GM12878 (cell line): ENCODE measurements at regions not wholly inside any gene's neighbourhood (a gene's known extent, or its start where the extent isn't known, plus 50 kb on each side); places are given as distances from the start of the nearest gene placed in this dataset.

Experiments used
- EZH2 ChIP-seq: IDR thresholded peaks from 2 replicates; pipeline ENCODE4 v1.6.1; 2012; ENCODE audit warnings: low read depth, mild to moderate bottlenecking, control low read depth, inconsistent platforms, low read length, borderline replicate concordance; ENCODE audit not compliant: control insufficient read depth
- JUNB ChIP-seq: IDR thresholded peaks from 2 replicates; pipeline ENCODE4 v1.6.1; 2016; ENCODE audit warnings: antibody characterized with exemption, mild to moderate bottlenecking
- MLLT1 ChIP-seq: fragments of 450-650 bp; IDR thresholded peaks from 2 replicates; pipeline ENCODE4 v1.6.1; 2016; ENCODE audit warnings: mild to moderate bottlenecking
- NR2F1 ChIP-seq: fragments of 450-650 bp; conservative IDR thresholded peaks from 2 replicates; pipeline ENCODE4 v1.6.1; 2017; ENCODE audit warnings: mild to moderate bottlenecking
- POLR2A ChIP-seq: IDR thresholded peaks from 2 replicates; pipeline ENCODE4 v1.6.1; 2011; ENCODE audit warnings: low read depth, mild to moderate bottlenecking, low read length
- SRF ChIP-seq, 2 experiments: IDR thresholded peaks; 2 replicates each; pipeline ENCODE4 v1.6.1; 2011; ENCODE audit warnings: low read depth in 2 of 2, low read length in 2 of 2, mild to moderate bottlenecking in 1 of 2, moderate library complexity in 1 of 2
- ZSCAN29 ChIP-seq: fragments of 450-650 bp; IDR thresholded peaks from 2 replicates; pipeline ENCODE4 v1.6.1; 2017; ENCODE audit warnings: mild to moderate bottlenecking, moderate library complexity
- TF ChIP-seq, protein P1 (sequence below): IDR thresholded peaks from 2 replicates; pipeline ENCODE4 v1.6.1; 2011; ENCODE audit warnings: mild to moderate bottlenecking, low read depth, low read length, moderate library complexity; ENCODE audit not compliant: insufficient replicate concordance
- TF ChIP-seq, protein P2 (sequence below): IDR thresholded peaks from 2 replicates; pipeline ENCODE4 v1.6.1; 2012; ENCODE audit warnings: low read length, inconsistent platforms
- TF ChIP-seq, protein P3 (sequence below): IDR thresholded peaks from 2 replicates; pipeline ENCODE4 v1.6.1; 2012; ENCODE audit warnings: mild to moderate bottlenecking, low read depth, low read length
- TF ChIP-seq, protein P4 (sequence below), 3 experiments: IDR thresholded peaks in 2 of 3; conservative IDR thresholded peaks in 1 of 3; 2 replicates each; pipeline ENCODE4 v1.5.1; 2011; ENCODE audit warnings: low read depth in 3 of 3, low read length in 3 of 3, mild to moderate bottlenecking in 3 of 3, control low read depth in 2 of 3, moderate library complexity in 2 of 3, inconsistent platforms in 1 of 3, mixed read lengths in 1 of 3; ENCODE audit not compliant: control insufficient read depth in 2 of 3, insufficient read depth in 1 of 3; ENCODE audit errors: extremely low read depth in 1 of 3

DNA sequence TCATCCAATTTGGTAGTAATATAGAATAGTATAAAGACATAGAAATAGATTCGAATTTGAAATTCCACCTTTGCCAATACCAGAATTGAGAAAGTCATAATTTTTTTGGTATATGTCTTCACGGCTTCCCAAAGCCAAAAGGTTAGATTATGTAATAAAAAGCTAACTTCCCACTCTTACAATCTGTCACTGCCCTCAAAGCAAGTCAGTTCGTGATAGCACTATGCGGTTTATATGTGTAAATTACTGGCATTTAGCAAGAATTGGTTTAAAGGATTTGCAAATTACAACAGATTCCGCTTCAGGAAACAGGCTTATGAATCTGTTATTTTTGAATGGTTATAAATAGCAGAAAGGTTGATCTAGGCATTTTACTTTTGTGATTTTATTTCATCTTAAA is 679.4 kb upstream of the ADGRL2 start:
- no peak for TF ChIP-seq POLR2A
- TF ChIP-seq, protein P1, sequence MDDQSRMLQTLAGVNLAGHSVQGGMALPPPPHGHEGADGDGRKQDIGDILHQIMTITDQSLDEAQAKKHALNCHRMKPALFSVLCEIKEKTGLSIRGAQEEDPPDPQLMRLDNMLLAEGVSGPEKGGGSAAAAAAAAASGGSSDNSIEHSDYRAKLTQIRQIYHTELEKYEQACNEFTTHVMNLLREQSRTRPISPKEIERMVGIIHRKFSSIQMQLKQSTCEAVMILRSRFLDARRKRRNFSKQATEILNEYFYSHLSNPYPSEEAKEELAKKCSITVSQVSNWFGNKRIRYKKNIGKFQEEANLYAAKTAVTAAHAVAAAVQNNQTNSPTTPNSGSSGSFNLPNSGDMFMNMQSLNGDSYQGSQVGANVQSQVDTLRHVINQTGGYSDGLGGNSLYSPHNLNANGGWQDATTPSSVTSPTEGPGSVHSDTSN, result no peak
- TF ChIP-seq, protein P2, sequence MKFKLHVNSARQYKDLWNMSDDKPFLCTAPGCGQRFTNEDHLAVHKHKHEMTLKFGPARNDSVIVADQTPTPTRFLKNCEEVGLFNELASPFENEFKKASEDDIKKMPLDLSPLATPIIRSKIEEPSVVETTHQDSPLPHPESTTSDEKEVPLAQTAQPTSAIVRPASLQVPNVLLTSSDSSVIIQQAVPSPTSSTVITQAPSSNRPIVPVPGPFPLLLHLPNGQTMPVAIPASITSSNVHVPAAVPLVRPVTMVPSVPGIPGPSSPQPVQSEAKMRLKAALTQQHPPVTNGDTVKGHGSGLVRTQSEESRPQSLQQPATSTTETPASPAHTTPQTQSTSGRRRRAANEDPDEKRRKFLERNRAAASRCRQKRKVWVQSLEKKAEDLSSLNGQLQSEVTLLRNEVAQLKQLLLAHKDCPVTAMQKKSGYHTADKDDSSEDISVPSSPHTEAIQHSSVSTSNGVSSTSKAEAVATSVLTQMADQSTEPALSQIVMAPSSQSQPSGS, result no peak
- no peak for TF ChIP-seq SRF (IDR thresholded peaks at IDR 0.05; ENCODE audit: low read depth in 2 of 2, low read length in 2 of 2)
- TF ChIP-seq ZSCAN29, result no peak
- no peak for TF ChIP-seq EZH2
- TF ChIP-seq MLLT1, result no peak
- TF ChIP-seq JUNB, result no peak
- TF ChIP-seq, protein P3, sequence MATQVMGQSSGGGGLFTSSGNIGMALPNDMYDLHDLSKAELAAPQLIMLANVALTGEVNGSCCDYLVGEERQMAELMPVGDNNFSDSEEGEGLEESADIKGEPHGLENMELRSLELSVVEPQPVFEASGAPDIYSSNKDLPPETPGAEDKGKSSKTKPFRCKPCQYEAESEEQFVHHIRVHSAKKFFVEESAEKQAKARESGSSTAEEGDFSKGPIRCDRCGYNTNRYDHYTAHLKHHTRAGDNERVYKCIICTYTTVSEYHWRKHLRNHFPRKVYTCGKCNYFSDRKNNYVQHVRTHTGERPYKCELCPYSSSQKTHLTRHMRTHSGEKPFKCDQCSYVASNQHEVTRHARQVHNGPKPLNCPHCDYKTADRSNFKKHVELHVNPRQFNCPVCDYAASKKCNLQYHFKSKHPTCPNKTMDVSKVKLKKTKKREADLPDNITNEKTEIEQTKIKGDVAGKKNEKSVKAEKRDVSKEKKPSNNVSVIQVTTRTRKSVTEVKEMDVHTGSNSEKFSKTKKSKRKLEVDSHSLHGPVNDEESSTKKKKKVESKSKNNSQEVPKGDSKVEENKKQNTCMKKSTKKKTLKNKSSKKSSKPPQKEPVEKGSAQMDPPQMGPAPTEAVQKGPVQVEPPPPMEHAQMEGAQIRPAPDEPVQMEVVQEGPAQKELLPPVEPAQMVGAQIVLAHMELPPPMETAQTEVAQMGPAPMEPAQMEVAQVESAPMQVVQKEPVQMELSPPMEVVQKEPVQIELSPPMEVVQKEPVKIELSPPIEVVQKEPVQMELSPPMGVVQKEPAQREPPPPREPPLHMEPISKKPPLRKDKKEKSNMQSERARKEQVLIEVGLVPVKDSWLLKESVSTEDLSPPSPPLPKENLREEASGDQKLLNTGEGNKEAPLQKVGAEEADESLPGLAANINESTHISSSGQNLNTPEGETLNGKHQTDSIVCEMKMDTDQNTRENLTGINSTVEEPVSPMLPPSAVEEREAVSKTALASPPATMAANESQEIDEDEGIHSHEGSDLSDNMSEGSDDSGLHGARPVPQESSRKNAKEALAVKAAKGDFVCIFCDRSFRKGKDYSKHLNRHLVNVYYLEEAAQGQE, result no peak
- TF ChIP-seq, protein P4, sequence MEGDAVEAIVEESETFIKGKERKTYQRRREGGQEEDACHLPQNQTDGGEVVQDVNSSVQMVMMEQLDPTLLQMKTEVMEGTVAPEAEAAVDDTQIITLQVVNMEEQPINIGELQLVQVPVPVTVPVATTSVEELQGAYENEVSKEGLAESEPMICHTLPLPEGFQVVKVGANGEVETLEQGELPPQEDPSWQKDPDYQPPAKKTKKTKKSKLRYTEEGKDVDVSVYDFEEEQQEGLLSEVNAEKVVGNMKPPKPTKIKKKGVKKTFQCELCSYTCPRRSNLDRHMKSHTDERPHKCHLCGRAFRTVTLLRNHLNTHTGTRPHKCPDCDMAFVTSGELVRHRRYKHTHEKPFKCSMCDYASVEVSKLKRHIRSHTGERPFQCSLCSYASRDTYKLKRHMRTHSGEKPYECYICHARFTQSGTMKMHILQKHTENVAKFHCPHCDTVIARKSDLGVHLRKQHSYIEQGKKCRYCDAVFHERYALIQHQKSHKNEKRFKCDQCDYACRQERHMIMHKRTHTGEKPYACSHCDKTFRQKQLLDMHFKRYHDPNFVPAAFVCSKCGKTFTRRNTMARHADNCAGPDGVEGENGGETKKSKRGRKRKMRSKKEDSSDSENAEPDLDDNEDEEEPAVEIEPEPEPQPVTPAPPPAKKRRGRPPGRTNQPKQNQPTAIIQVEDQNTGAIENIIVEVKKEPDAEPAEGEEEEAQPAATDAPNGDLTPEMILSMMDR (IDR thresholded peaks at IDR 0.05 in 2 of 3, conservative IDR thresholded peaks at IDR 0.05 in 1 of 3; ENCODE audit: control insufficient read depth in 2 of 3, extremely low read depth in 1 of 3, insufficient read depth in 1 of 3, low read depth in 3 of 3, low read length in 3 of 3), result no peak
- no peak for TF ChIP-seq NR2F1
